H1 (cell line): ENCODE measurements at regions not wholly inside any gene's neighbourhood (a gene's known extent, or its start where the extent isn't known, plus 50 kb on each side); places are given as distances from the start of the nearest gene placed in this dataset.

Experiments used
- JUN ChIP-seq: IDR thresholded peaks from 2 replicates; pipeline ENCODE4 v1.6.1; 2011; ENCODE audit warnings: low read depth, mild to moderate bottlenecking, improper control_type of control experiment, low read length
- RBBP5 ChIP-seq: IDR thresholded peaks from 2 replicates; pipeline ENCODE4 v1.7.1; 2012; ENCODE audit warnings: low read depth, mild to moderate bottlenecking, inconsistent platforms, low read length, moderate library complexity, borderline replicate concordance
- RFX5 ChIP-seq: IDR thresholded peaks from 2 replicates; pipeline ENCODE4 v1.6.1; 2011; ENCODE audit warnings: low read depth, low read length, improper control_type of control experiment, borderline replicate concordance

GRCh38 chr9:135173066-135173465 is 85.6 kb downstream of the OLFM1 start (continued):
- TF ChIP-seq RBBP5 = no peak
- TF ChIP-seq JUN = no peak
- TF ChIP-seq RFX5 = no peak
